ENCODE measurements at regions not wholly inside any gene's neighbourhood (a gene's known extent, or its start where the extent isn't known, plus 50 kb on each side); places are given as distances from the start of the nearest gene placed in this dataset.

DNA sequence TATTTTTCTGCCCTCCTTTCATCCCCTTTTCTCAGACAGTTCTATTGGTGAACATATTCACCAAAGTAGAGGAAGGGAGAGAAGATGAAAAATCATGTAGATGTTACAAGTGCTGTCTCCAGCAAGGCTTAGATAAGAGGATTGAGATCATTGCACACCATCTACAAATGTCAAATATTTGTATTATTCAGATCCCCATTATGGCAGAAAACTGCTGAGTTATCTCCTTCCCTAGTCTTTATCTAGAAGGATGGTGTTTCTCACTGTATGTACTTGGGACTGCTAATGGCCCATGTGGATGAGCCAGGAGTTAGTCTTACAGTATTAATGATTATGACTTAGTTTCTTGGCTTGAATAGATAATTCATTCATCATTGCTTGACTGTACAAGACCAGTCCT, 147.2 kb upstream of the EEPD1 start:
- no peak for DNase-seq (ENCODE audit: low read depth in 2 of 3, low spot score in 2 of 3)

- DNase-seq (ENCODE audit: low read depth in 2 of 3, low spot score in 2 of 3), result no peak
Observed at GRCh38 chr7:36006636-36007229, 146.3 kb upstream of the EEPD1 start.

DNA sequence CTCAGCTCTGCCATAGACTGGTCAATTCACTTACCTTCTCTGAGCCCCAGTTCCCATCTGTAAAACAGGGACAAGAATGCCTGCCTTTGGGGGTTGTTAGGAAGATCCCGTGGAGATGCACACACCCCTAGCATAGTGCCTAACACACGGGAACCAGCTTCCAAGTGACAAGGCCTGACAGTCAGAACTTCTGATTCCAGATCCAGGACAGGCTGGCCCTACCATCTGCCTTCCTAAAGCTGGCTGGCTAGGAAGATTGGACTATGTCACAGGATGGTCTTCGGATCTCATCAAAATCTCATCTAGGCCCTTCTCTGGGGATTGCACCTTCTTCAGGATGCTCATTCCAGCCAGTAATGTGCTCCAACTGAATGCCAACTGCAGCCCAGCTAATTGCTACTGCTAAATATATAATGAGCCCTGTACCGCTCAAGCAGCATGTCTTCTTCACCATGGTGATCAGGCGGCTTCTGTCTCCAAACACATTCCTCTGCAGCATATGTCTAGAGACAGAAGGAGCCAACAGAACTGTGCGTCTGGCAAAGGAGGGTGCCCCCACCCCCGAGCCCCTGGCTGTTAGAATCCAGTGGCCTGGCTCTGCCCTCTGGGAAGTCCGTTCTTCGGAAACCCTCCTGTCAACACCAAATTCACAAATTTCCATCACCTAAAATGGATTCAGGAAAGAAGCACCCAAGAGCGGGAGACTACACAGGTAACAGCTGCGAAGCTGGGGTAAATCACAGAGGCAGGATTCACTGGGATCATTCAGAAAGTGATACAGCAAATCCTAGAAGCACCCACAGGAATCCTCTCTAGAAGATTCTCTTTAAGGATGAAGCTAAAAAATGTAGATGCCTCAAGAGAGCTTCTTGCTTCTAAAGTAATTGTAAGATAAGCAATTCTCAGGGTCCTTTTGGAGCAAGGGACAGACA, 142.1 kb upstream of the EEPD1 start:
- DNase-seq (ENCODE audit: low read depth in 2 of 3, low spot score in 2 of 3), result no peak

DNA sequence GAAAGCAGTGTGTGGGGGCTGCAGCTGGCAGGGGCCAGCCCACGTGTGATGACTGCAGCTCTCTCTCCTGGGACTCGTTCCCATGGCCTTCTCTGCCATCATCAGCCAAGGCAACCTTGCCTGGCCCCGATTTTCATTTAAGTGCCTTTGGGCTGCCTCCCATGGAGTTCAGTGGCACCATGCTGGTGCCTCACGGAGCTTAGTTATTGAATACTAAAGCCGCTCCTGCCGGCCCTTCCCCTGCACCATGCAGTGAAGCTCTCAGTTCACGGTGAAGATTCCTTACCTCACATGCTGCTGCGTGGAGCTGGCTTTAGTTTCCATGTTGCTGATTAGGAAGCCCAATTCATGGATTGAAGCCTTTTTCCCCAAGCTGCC, 141.5 kb upstream of the EEPD1 start:
- DNase-seq (ENCODE audit: low read depth in 2 of 3, low spot score in 2 of 3), result no peak

GRCh38 chr7:36013246-36014014, 139.6 kb upstream of the EEPD1 start:
- DNase-seq (ENCODE audit: low read depth in 2 of 3, low spot score in 2 of 3), result no peak

- no peak for DNase-seq (ENCODE audit: low read depth in 2 of 3, low spot score in 2 of 3)
Observed at GRCh38 chr7:36014961-36015360, 138.1 kb upstream of the EEPD1 start.

- no peak for DNase-seq (ENCODE audit: low read depth in 2 of 3, low spot score in 2 of 3)
Observed at GRCh38 chr7:36015733-36016132, 137.3 kb upstream of the EEPD1 start.

DNA sequence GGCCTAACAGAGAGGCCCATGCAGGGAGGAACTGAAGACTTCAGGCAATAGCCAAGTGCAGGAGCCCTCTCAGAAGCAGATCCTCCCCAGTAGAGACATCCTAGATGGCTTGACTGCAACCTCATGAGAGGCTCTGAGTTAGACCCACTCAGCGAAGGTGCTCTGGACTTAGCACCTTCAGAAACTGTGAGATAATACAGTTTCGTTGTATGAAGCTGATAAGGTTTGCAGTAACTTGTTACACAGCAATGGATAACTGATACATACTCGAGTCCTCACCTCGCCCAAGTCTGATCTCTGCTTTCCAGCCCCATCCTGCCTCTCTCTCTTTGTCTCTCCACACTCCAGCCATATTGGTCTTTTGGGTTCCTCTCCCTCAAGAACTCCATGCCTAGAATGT, 136.4 kb upstream of the EEPD1 start:
- DNase-seq (ENCODE audit: low read depth in 2 of 3, low spot score in 2 of 3), result no peak

DNA sequence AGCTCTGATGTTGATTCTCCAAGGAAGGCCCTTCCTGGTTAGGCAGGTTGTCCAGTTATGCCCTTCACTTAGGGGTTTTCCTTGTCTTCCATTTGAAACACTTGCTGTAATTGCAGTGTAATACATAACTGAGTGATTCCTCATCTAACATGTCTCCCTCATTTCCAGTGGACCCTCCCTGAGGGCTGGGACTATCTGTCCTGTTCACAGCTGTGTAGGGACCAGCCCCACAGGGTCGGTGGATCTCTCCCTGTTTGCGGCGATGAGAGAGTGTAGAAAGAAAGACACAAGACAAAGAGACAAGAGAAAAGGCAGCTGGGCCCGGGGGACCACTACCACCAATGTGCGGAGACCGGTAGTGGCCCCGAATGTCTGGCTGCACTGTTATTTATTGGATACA, 135.9 kb upstream of the EEPD1 start:
- DNase-seq (ENCODE audit: low read depth in 2 of 3, low spot score in 2 of 3), result no peak

DNA sequence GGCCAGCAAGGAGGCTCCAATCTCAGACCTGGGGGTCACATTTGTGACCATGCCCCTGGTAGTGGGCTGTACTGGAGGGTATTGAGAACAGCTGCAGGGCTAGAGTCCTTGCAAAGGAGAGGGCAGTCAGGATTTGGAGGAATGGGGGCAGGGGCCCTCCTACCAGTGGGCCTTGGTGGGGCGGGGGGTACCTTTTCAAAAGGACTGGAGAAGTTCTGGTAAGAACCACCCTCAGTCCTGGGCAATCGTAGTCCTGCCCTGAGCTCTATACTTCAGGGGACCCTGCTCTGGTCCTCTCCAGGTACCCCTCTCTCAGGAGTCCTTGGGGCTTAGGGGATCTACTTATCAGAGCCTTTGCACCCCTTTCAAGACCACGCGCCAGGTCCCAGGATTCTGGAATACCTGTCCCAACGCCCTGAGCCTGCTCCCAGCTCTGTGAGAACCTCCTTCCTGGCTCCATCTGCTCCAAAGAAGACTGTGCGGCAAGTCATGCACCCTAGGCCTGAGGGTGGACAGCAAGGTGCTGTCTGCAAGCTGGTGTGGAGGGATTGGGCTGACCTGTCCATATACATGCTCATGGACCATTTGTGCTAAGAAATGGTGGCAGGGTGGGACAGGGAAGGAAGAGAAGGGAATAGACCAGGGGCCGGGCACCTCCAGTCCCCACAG, 134.1 kb upstream of the EEPD1 start:
- DNase-seq (ENCODE audit: low read depth in 2 of 3, low spot score in 2 of 3), result no peak

DNA sequence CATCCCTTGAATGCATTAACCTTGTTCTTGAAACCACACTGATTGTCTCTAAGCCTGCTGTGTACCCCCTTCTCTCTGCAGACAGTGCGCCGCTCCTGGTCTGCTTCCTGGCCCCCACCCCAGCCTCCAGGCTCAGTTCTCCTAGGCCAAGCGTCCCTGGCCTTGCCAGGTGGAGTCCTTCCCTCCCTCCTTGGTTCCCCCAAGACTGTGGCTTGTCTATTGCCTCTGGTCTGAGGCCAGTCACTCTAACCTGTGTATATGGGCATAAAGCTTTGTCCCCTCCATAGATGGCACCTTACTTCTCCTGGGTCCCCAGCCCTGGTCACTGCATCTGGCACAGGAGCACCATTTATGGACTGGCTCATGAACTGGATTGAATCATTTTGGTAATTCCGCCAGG, 133.5 kb upstream of the EEPD1 start:
- no peak for DNase-seq (ENCODE audit: low read depth in 2 of 3, low spot score in 2 of 3)

GRCh38 chr7:36019980-36020379, 133.1 kb upstream of the EEPD1 start:
- no peak for DNase-seq (ENCODE audit: low read depth in 2 of 3, low spot score in 2 of 3)

DNA sequence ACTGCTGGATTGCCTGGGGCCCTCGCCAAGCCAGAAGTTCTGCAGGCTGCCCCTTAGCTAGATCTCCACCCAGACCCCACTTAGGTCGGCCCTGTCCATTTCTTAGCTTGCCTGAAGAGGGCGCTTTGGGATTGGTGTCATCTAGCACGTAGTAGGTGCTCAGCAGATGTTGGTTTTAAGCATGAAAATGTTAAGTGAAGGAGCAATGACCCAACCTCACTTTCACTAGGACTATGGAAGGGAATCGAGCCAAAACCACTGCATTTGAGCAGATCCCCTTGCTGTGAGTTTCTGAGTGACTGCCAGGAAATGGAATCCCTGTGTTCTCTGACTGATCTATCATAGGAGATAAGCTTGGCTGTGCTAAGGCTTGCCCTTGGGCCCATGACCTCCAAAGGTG, 131.7 kb upstream of the EEPD1 start:
- no peak for DNase-seq (ENCODE audit: low read depth in 2 of 3, low spot score in 2 of 3)

GRCh38 chr7:36021917-36022550, 131.0 kb upstream of the EEPD1 start:
- no peak for DNase-seq (ENCODE audit: low read depth in 2 of 3, low spot score in 2 of 3)

DNA sequence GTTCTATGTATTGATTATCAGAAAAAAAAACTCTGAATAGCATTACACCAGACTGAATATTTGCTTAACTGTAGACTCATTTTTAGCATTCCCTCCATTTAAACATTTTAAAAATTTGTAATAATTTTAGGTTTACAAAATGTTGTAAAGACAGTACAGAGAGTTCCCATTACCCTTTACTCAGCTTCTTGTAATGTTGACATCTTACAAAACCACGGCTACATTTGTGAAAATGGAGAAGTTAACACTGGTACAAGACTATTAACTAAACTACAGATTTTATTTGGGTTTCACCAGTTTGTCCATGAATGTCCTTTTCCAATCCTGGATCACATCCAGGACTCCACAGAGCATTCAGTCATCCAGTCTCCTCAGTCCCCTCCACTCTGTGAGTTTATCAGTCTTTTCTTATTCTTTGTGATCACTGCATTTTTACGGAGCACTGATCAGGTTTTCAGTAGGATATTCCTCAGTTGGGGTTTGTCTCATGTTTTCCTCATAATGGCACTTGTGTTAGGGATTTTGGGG, 130.0 kb upstream of the EEPD1 start:
- DNase-seq (ENCODE audit: low read depth in 2 of 3, low spot score in 2 of 3), result no peak

DNA sequence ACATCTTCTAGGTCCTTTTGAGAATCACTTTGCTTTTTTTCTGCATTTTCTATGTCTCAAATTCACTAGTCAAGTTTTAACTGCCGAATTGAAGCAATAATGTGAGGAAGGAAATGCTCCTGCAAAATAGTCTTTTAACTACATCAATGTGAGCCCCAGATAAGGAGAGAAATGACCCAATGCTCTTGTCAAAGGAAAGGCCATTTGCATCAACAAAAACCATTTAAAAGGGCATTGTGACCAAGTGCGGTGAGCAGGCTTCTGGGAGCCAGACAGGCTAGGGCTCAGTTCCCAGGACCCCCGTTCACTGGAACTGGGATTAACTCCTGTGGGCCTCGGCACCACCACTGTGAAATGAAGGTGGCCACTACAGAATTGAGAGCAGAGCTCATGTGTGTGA, 127.9 kb upstream of the EEPD1 start:
- no peak for DNase-seq (ENCODE audit: low read depth in 2 of 3, low spot score in 2 of 3)

GRCh38 chr7:36029311-36029710, 123.7 kb upstream of the EEPD1 start:
- no peak for DNase-seq (ENCODE audit: low read depth in 2 of 3, low spot score in 2 of 3)

- no peak for DNase-seq (ENCODE audit: low read depth in 2 of 3, low spot score in 2 of 3)
Observed at GRCh38 chr7:36029853-36030515, 123.1 kb upstream of the EEPD1 start.

- DNase-seq (ENCODE audit: low read depth in 2 of 3, low spot score in 2 of 3), result no peak
Observed at GRCh38 chr7:36032361-36032818, 120.7 kb upstream of the EEPD1 start.

GRCh38 chr7:36034020-36034419, 119.0 kb upstream of the EEPD1 start:
- DNase-seq (ENCODE audit: low read depth in 2 of 3, low spot score in 2 of 3), result no peak

Data from activated CD8-positive, alpha-beta memory T cell treated with anti-CD3 and anti-CD28 coated beads for 48 hours (primary cell).